ENCODE measurements at regions not wholly inside any gene's neighbourhood (a gene's known extent, or its start where the extent isn't known, plus 50 kb on each side); places are given as distances from the start of the nearest gene placed in this dataset.
A peak's percentile ranks its signal among the peaks of the same experiment; 100 is the strongest.

DNA sequence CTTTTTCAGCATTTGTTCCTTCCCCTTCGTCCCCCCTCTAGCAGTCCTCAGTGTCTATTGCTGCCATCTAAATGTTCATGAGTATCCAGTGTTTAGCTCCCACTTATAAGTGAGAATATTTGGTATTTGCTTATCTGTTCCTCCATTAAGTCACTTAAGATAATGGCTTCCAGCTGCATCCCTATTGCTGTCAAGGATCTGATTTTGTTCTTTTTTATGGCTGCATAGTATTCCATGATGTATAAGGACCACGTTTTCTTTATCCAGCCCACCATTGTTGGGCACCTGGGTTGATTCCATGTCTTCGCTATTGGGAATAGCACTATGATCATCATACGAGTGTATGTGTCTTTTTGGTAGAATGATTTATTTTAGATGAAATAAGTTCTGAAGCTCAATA lies 166.9 kb upstream of the NCK2 start:
- intact Hi-C loops (cut with DNase I), result loop anchor here (5.0 kb wide), 2 partner anchors 510 to 525 kb away; no protein-coding TSS in a partner anchor
- TF ChIP-seq, protein P1, sequence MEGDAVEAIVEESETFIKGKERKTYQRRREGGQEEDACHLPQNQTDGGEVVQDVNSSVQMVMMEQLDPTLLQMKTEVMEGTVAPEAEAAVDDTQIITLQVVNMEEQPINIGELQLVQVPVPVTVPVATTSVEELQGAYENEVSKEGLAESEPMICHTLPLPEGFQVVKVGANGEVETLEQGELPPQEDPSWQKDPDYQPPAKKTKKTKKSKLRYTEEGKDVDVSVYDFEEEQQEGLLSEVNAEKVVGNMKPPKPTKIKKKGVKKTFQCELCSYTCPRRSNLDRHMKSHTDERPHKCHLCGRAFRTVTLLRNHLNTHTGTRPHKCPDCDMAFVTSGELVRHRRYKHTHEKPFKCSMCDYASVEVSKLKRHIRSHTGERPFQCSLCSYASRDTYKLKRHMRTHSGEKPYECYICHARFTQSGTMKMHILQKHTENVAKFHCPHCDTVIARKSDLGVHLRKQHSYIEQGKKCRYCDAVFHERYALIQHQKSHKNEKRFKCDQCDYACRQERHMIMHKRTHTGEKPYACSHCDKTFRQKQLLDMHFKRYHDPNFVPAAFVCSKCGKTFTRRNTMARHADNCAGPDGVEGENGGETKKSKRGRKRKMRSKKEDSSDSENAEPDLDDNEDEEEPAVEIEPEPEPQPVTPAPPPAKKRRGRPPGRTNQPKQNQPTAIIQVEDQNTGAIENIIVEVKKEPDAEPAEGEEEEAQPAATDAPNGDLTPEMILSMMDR (IDR thresholded peaks at IDR 0.05), result no peak
- no peak for TF ChIP-seq POLR2A (IDR thresholded peaks at IDR 0.05; ENCODE audit: low read depth)

DNA sequence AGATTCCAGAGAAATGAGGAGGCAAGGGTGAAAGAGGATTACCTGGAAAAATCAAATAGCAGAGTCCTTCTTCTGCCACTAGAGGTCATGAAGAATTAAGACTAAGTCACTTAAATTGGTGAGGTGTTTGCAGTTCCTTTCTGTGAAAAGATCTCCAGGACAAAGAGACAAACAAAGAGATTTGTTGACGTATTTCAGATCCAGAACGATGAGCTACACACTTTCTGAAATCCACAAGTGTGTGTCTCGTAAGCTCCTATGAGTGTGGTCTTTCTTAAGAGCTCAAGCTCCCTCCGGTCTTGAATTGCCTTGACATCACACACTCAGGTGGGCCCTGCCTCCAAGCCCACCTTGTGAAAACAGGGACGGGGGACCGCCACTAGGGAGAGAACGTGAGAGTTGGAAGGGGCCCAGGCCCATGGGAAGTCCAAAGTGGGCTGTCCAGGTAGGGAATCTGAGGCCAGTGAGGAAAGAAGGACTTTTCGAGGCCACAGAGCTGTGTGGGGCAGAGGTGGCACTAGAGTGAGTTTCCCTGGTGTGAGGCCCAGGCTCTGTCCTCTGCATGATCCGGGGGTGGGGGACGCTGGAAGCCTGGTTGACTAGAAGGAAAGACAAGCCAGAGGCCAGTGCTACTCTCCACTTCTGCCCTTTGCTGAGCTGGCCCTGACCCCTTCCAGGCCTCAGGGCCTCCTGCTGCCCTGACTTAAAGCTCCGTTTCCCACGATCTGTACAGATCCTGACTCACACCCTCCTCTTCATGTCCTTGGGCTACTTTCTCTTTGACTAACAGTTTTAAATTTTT lies 168.1 kb upstream of the NCK2 start:
- Histone ChIP-seq H3K4me3 (no peak overlapping the region), H3K27me3 (no peaks in the 10 kb centered on the region), H3K4me1 (peaks cover 9 to 28% (median 24%) of the 10 kb centered on the region in 4 donors), H3K27ac (replicated peaks in 1 of 4) (peak overlapping the region in 3 of 4 donors; percentile 10 to 31 (median 11)), H3K36me3 (no peaks in the 10 kb centered on the region), H3K9me3 (no peaks in the 10 kb centered on the region)
- WGBS, result 59% methylated on average over 12 of the region's 12 CpGs
- intact Hi-C loops (cut with DNase I), result loop anchor here (5.0 kb wide), 2 partner anchors 511 to 526 kb away; no protein-coding TSS in a partner anchor
- TF ChIP-seq, protein P1 (IDR thresholded peaks at IDR 0.05), result peak; percentile 60 to 71 (median 61)
- TF ChIP-seq EP300 (IDR thresholded peaks at IDR 0.05), result no peak
- DNase-seq (ENCODE audit: extremely low spot score), result no peak

More for the DNA sequence above, 166.9 kb upstream of the NCK2 start:
- Histone ChIP-seq H3K9me3 (no peaks in the 10 kb centered on the region), H3K4me3 (no peak overlapping the region), H3K36me3 (no peaks in the 10 kb centered on the region), H3K27ac (replicated peaks in 1 of 4) (no peak overlapping the region), H3K4me1 (peaks cover 9 to 28% (median 24%) of the 10 kb centered on the region in 4 donors), H3K27me3 (no peaks in the 10 kb centered on the region)
- no peak for DNase-seq (ENCODE audit: extremely low spot score)
- 74% methylated on average over 4 of the region's 4 CpGs for WGBS

DNA sequence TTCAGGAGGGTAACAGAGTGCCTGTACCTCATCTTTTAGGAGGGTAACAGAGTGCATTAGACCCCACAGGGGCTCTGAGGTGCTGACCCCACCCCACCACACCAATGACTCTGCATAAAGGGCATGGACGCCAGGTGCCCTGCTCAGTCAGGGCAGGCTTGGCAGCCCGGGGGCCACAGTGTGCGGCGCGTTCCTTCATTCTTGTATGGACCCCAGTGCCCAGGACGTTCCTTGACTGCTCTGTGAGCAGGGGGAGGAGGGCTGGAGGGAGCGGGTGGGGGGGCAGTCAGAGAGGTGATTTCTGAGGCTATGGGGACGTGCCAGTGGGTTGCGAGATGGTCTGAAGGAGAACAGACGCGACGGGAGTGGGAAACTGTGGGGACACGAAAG lies 168.7 kb upstream of the NCK2 start:
- no peak for DNase-seq (ENCODE audit: extremely low spot score)
- H3K27ac ChIP-seq (replicated peaks in 1 of 4), result peak overlapping the region in 1 of 4 donors; percentile 6

DNA sequence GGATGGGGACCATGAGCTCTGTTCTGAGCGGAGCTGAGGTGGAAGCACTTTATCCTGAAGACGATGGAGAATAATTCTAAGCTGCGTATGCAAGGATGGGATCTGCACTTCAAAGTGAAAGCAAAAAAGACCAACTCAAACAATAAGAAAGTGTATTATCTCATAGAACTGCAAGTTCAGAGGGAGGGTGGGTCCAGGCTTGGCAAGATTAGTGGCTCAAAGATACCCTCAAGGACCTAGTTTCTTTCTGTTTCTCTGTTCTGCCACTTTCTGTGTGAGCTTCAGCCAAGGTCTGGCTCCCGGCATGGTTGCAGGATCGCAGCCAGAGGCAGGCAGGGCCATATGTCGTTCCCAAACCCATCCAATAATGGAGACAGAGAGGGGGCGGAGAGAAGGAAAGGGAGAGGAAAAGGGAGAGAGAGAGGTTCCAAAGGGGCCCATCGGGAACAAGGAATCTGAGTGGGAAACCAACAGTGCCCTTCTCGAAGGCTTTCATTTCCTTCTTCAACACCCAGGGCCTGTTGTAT lies 169.2 kb upstream of the NCK2 start:
- Histone ChIP-seq H3K4me3 (no peak overlapping the region), H3K27ac (replicated peaks in 1 of 4) (peak overlapping the region in 2 of 4 donors; percentile 0 to 6), H3K9me3 (no peaks in the 10 kb centered on the region), H3K27me3 (no peaks in the 10 kb centered on the region), H3K4me1 (peaks cover 9 to 28% (median 24%) of the 10 kb centered on the region in 4 donors), H3K36me3 (no peaks in the 10 kb centered on the region)
- DNase-seq (ENCODE audit: extremely low spot score), result no peak
- TF ChIP-seq POLR2AphosphoS5 (IDR thresholded peaks at IDR 0.05), result no peak
- TF ChIP-seq, protein P1 (IDR thresholded peaks at IDR 0.05), result no peak
- no peak for TF ChIP-seq POLR2A (IDR thresholded peaks at IDR 0.05; ENCODE audit: low read depth)
- TF ChIP-seq EP300 (IDR thresholded peaks at IDR 0.05), result no peak
- WGBS, result 63% methylated on average over 9 of the region's 9 CpGs
- intact Hi-C loops (cut with DNase I), result loop anchor here (2.0 to 5.0 kb wide), 3 partner anchors 169 to 527 kb away; partner anchors contain the start of gene NCK2

More for the DNA sequence above, 168.7 kb upstream of the NCK2 start:
- TF ChIP-seq EP300 (IDR thresholded peaks at IDR 0.05), result no peak
- TF ChIP-seq POLR2AphosphoS5 (IDR thresholded peaks at IDR 0.05), result no peak
- TF ChIP-seq, protein P1 (IDR thresholded peaks at IDR 0.05), result no peak
- intact Hi-C loops (cut with DNase I), result loop anchor here (5.0 kb wide), 2 partner anchors 511 to 526 kb away; no protein-coding TSS in a partner anchor
- Histone ChIP-seq H3K27me3 (no peaks in the 10 kb centered on the region), H3K36me3 (no peaks in the 10 kb centered on the region), H3K4me1 (peaks cover 9 to 28% (median 24%) of the 10 kb centered on the region in 4 donors), H3K9me3 (no peaks in the 10 kb centered on the region), H3K4me3 (no peak overlapping the region)
- WGBS, result 62% methylated on average over 11 of the region's 13 CpGs

Data from esophagus muscularis mucosa (tissue), 4 donors.